Breast epithelium (tissue), 3 donors: ENCODE measurements at regions not wholly inside any gene's neighbourhood (a gene's known extent, or its start where the extent isn't known, plus 50 kb on each side); places are given as distances from the start of the nearest gene placed in this dataset.

ENCODE experiments used
- CTCF ChIP-seq, 3 donors: fragments of 450-650 bp; IDR thresholded peaks; one replicate each; pipeline ENCODE4 v1.5.1; 2016 to 2017; ENCODE audit warnings: antibody characterized with exemption in 3 of 3, mild to moderate bottlenecking in 3 of 3, moderate library complexity in 3 of 3
- POLR2A ChIP-seq: fragments of 450-650 bp; IDR thresholded peaks from one replicate; pipeline ENCODE4 v1.6.1; 2016; ENCODE audit warnings: antibody characterized with exemption, mild to moderate bottlenecking, moderate library complexity

DNA sequence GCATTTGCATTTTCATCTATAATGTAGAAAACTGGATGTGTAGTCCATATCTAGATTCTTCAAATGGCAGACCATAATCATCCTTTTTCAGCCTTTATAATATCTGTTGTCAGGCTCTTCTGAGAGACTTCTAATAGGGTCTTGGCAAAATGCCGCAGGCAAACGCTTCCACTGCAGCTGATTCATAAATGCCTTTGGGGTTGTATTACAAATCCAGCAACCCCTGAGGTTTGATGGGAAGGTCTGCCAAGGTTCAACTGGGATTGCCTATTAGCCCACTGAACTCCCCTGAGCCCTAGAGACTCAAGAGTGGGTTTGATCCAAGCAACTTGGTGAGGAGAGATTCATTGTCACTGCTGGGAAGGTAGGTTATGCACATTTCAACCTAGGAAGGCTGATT, 365.2 kb upstream of the POU3F2 start:
- TF ChIP-seq CTCF (IDR thresholded peaks at IDR 0.05) (no peak), POLR2A (no peak)
